PC-3 (cell line): ENCODE measurements at regions not wholly inside any gene's neighbourhood (a gene's known extent, or its start where the extent isn't known, plus 50 kb on each side); places are given as distances from the start of the nearest gene placed in this dataset.

ENCODE experiments used
- ATAC-seq: fragments of 200-7000 bp; cut with Tn5 transposase; 2 replicates; pipeline ENCODE4 v1.9.1; 2020; ENCODE audit warnings: mild to moderate bottlenecking, moderate library complexity
- BruUV-seq: library from RNA; stranded (reverse); fragments of 400-500 nt; replicated peaks from 2 replicates; lab custom pipeline; 2021; lab: Mats Ljungman, UMichigan
- CTCF ChIA-PET: fragments of 300-600 bp; sonication (Branson Sonifier 250); formaldehyde crosslinking; loops from one replicate; lab custom pipeline; 2022; ENCODE audit warnings: antibody characterized with exemption; lab: Charles Lee
- POLR2A ChIA-PET: fragments of 300-600 bp; sonication (Branson Sonifier 250); formaldehyde crosslinking; loops from one replicate; lab custom pipeline; 2022; ENCODE audit warnings: antibody characterized with exemption; ENCODE audit not compliant: unreplicated experiment; lab: Charles Lee
- DNase-seq: peaks from one replicate; pipeline ENCODE4 v3.0.0-alpha.2; 2015
- H2AFZ ChIP-seq: fragments of 300-600 bp; sonication (generic); 2 replicates; pipeline ENCODE4 v1.6.0; 2016; ENCODE audit warnings: antibody characterized with exemption, low read length
- H3F3A ChIP-seq: fragments of 300-600 bp; sonication (generic); one replicate; pipeline ENCODE4 v1.6.0; 2017; ENCODE audit warnings: antibody characterized with exemption, low read length, control low read depth, mild to moderate bottlenecking; ENCODE audit not compliant: unreplicated experiment
- H3K27ac ChIP-seq: fragments of 300-600 bp; sonication (generic); 2 replicates; pipeline ENCODE4 v1.5.1; 2016; ENCODE audit warnings: mild to moderate bottlenecking, low read length
- H3K27me3 ChIP-seq: fragments of 300-600 bp; sonication (generic); 2 replicates; pipeline ENCODE4 v1.6.1; 2016; ENCODE audit warnings: low read length, mixed read lengths
- H3K36me3 ChIP-seq: fragments of 300-600 bp; sonication (generic); 2 replicates; pipeline ENCODE4 v1.6.1; 2016; ENCODE audit warnings: low read depth, mixed run types, low read length, mixed read lengths
- H3K4me1 ChIP-seq: fragments of 300-600 bp; sonication (generic); 2 replicates; pipeline ENCODE4 v1.5.1; 2016; ENCODE audit warnings: low read length; ENCODE audit not compliant: insufficient read depth
- H3K4me2 ChIP-seq: fragments of 300-600 bp; sonication (generic); 2 replicates; pipeline ENCODE4 v1.6.0; 2016; ENCODE audit warnings: low read length
- H3K4me3 ChIP-seq: fragments of 300-600 bp; sonication (generic); 2 replicates; pipeline ENCODE4 v1.5.1; 2016; ENCODE audit warnings: mild to moderate bottlenecking, low read length, mixed read lengths
- H3K79me2 ChIP-seq: fragments of 300-600 bp; sonication (generic); 2 replicates; pipeline ENCODE4 v1.6.1; 2017; ENCODE audit warnings: low read length, mixed read lengths
- H3K9ac ChIP-seq: fragments of 300-600 bp; sonication (generic); 2 replicates; pipeline ENCODE4 v1.6.0; 2016; ENCODE audit warnings: mild to moderate bottlenecking, low read length
- H3K9me2 ChIP-seq: fragments of 300-600 bp; sonication (generic); replicated peaks from 2 replicates; pipeline ENCODE4 v1.6.1; 2016; ENCODE audit warnings: mixed run types, low read length, mixed read lengths
- H3K9me3 ChIP-seq: fragments of 300-600 bp; sonication (generic); 2 replicates; pipeline ENCODE4 v1.6.1; 2016; ENCODE audit warnings: low read length, mixed read lengths
- H4K20me1 ChIP-seq: fragments of 300-600 bp; sonication (generic); 2 replicates; pipeline ENCODE4 v1.6.1; 2016; ENCODE audit warnings: low read length, mixed read lengths
- CTCF ChIP-seq: fragments of 300-600 bp; sonication (generic); conservative IDR thresholded peaks from 2 replicates; pipeline ENCODE4 v1.5.1; 2017; ENCODE audit warnings: antibody characterized with exemption, low read depth, mild to moderate bottlenecking, low read length
- EZH2 ChIP-seq: fragments of 300-600 bp; sonication (generic); IDR thresholded peaks from one replicate; pipeline ENCODE4 v1.6.1; 2017; ENCODE audit warnings: antibody characterized with exemption, mild to moderate bottlenecking, low read length; ENCODE audit not compliant: unreplicated experiment
- EZH2phosphoT487 ChIP-seq: fragments of 300-600 bp; sonication (generic); IDR thresholded peaks from 2 replicates; pipeline ENCODE4 v1.6.1; 2018; ENCODE audit warnings: mild to moderate bottlenecking, antibody characterized with exemption, low read length, borderline replicate concordance
- intact Hi-C: fragments of 100-400 bp; cut with micrococcal nuclease; formaldehyde crosslinking; loops from 2 replicates; pipeline ENCODE4 v1.9.0; 2023

GRCh38 chr2:794554-795241, 117.5 kb upstream of the TMEM18 start:
- Histone ChIP-seq H3K27me3 (peaks cover 82% of the 10 kb centered on the region), H3K9me3 (0 out of 2 replicates have a peak, but pooled peaks cover 3% of the 10 kb centered on the region), H3K9me2 (no peaks in the 10 kb centered on the region), H3K79me2 (no peaks in the 10 kb centered on the region), H3K4me2 (no peak overlapping the region), H3K27ac (no peak overlapping the region), H3F3A (no peaks in the 10 kb centered on the region), H4K20me1 (no peaks in the 10 kb centered on the region), H3K9ac (no peak overlapping the region), H3K36me3 (no peaks in the 10 kb centered on the region), H2AFZ (no peak overlapping the region), H3K4me1 (no peaks in the 10 kb centered on the region), H3K4me3 (no peak overlapping the region)
- DNase-seq = no peak
- POLR2A ChIA-PET = no interaction called here
- no peak for TF ChIP-seq EZH2phosphoT487
- TF ChIP-seq EZH2 = no peak
- no peak for TF ChIP-seq CTCF
- intact Hi-C loops = no loop called here
- no TSS peak for BruUV-seq
- no peak for ATAC-seq
- CTCF ChIA-PET = no interaction called here

- H3K4me1 ChIP-seq = no peaks in the 10 kb centered on the region
- intact Hi-C loops = no loop called here
- no peak overlapping the region for H3K4me2 ChIP-seq
- TF ChIP-seq EZH2phosphoT487 (no peak), EZH2 (no peak), CTCF (no peak)
- no peak overlapping the region for H3K27ac ChIP-seq
- H3F3A ChIP-seq = no peaks in the 10 kb centered on the region
- no peak for DNase-seq
- peaks cover 88% of the 10 kb centered on the region for H3K27me3 ChIP-seq
- H3K9me3 ChIP-seq = 0 out of 2 replicates have a peak, but pooled peaks cover 3% of the 10 kb centered on the region
- POLR2A ChIA-PET = no interaction called here
- H3K36me3 ChIP-seq = no peaks in the 10 kb centered on the region
- CTCF ChIA-PET = no interaction called here
- no peaks in the 10 kb centered on the region for H3K79me2 ChIP-seq
- BruUV-seq = no TSS peak
- no peak overlapping the region for H3K4me3 ChIP-seq
- no peak overlapping the region for H3K9ac ChIP-seq
- H3K9me2 ChIP-seq = no peaks in the 10 kb centered on the region
- no peak for ATAC-seq
- no peaks in the 10 kb centered on the region for H4K20me1 ChIP-seq
- H2AFZ ChIP-seq = no peak overlapping the region
Observed at GRCh38 chr2:793236-793635, 116.0 kb upstream of the TMEM18 start.

GRCh38 chr2:792687-793086, 115.5 kb upstream of the TMEM18 start:
- Histone ChIP-seq H4K20me1 (no peaks in the 10 kb centered on the region), H3F3A (no peaks in the 10 kb centered on the region), H3K9me2 (no peaks in the 10 kb centered on the region), H3K27me3 (peaks cover 86% of the 10 kb centered on the region), H3K9me3 (0 out of 2 replicates have a peak, but pooled peaks cover 3% of the 10 kb centered on the region), H3K27ac (no peak overlapping the region), H3K4me3 (no peak overlapping the region), H3K9ac (no peak overlapping the region), H3K79me2 (no peaks in the 10 kb centered on the region), H3K4me1 (no peaks in the 10 kb centered on the region), H2AFZ (no peak overlapping the region), H3K36me3 (no peaks in the 10 kb centered on the region), H3K4me2 (no peak overlapping the region)
- no TSS peak for BruUV-seq
- CTCF ChIA-PET = no interaction called here
- ATAC-seq (no peak), DNase-seq (no peak)
- POLR2A ChIA-PET = no interaction called here
- TF ChIP-seq EZH2phosphoT487 (no peak), CTCF (no peak), EZH2 (no peak)
- intact Hi-C loops = no loop called here
